Effector memory CD4-positive, alpha-beta T cell (primary cell): ENCODE measurements at regions not wholly inside any gene's neighbourhood (a gene's known extent, or its start where the extent isn't known, plus 50 kb on each side); places are given as distances from the start of the nearest gene placed in this dataset.
"Not testable (repeated sequence)": the region's sequence is repeated elsewhere in the genome, so short reads cannot be mapped to it uniquely, and the experiment has no call there.

Source experiments
- DNase-seq, 3 donors: peaks; one replicate each; pipeline ENCODE4 v3.0.0-alpha.2; 2020
- H3K27ac ChIP-seq: 2 replicates; pipeline ENCODE4 v1.7.0; 2013; ENCODE audit warnings: mild to moderate bottlenecking, low read length, moderate library complexity; ENCODE audit not compliant: insufficient read depth, poor library complexity, severe bottlenecking
- H3K27me3 ChIP-seq: replicated peaks from 2 replicates; pipeline ENCODE4 v1.7.0; 2013; ENCODE audit warnings: mild to moderate bottlenecking, low read length; ENCODE audit not compliant: insufficient read depth, control insufficient read depth, poor library complexity, severe bottlenecking
- H3K36me3 ChIP-seq: 2 replicates; pipeline ENCODE4 v1.7.0; 2013; ENCODE audit warnings: mild to moderate bottlenecking, low read length, moderate library complexity; ENCODE audit not compliant: control insufficient read depth, insufficient read depth
- H3K4me1 ChIP-seq: 2 replicates; pipeline ENCODE4 v1.7.0; 2013; ENCODE audit warnings: low read length, mild to moderate bottlenecking; ENCODE audit not compliant: control insufficient read depth, insufficient read depth, poor library complexity, severe bottlenecking
- H3K4me3 ChIP-seq: 2 replicates; pipeline ENCODE4 v1.7.0; 2013; ENCODE audit warnings: low read length, low read depth, mild to moderate bottlenecking; ENCODE audit not compliant: insufficient read depth, poor library complexity, severe bottlenecking
- H3K9me3 ChIP-seq: 2 replicates; pipeline ENCODE4 v1.7.0; 2013; ENCODE audit warnings: mild to moderate bottlenecking, low read length, moderate library complexity; ENCODE audit not compliant: control insufficient read depth

GRCh38 chr14:71448431-71449315 lies 483.6 kb upstream of the RGS6 start:
- Histone ChIP-seq H3K4me3 (no peak overlapping the region), H3K27ac (no peak overlapping the region)
- no peak for DNase-seq

GRCh38 chr14:71449316-71450055 lies 482.7 kb upstream of the RGS6 start:
- H3K4me1 ChIP-seq, result no peaks in the 10 kb centered on the region
- no peaks in the 10 kb centered on the region for H3K27me3 ChIP-seq
- H3K4me3 ChIP-seq, result no peak overlapping the region
- no peaks in the 10 kb centered on the region for H3K36me3 ChIP-seq
- no peak overlapping the region for H3K27ac ChIP-seq
- DNase-seq, result no peak
- H3K9me3 ChIP-seq, result no peaks in the 10 kb centered on the region

More at GRCh38 chr14:71448431-71449315, 483.6 kb upstream of the RGS6 start:
- Histone ChIP-seq H3K4me1 (no peaks in the 10 kb centered on the region), H3K9me3 (no peaks in the 10 kb centered on the region), H3K27me3 (no peaks in the 10 kb centered on the region), H3K36me3 (no peaks in the 10 kb centered on the region)

GRCh38 chr14:71451501-71451900 lies 480.7 kb upstream of the RGS6 start:
- no peaks in the 10 kb centered on the region for H3K27me3 ChIP-seq
- no peak for DNase-seq
- no peak overlapping the region for H3K4me3 ChIP-seq
- no peaks in the 10 kb centered on the region for H3K36me3 ChIP-seq
- no peaks in the 10 kb centered on the region for H3K4me1 ChIP-seq
- no peaks in the 10 kb centered on the region for H3K9me3 ChIP-seq
- no peak overlapping the region for H3K27ac ChIP-seq

GRCh38 chr14:71452539-71452938 lies 479.7 kb upstream of the RGS6 start:
- Histone ChIP-seq H3K36me3 (no peaks in the 10 kb centered on the region), H3K4me1 (no peaks in the 10 kb centered on the region), H3K27ac (no peak overlapping the region), H3K4me3 (no peak overlapping the region), H3K27me3 (no peaks in the 10 kb centered on the region), H3K9me3 (no peaks in the 10 kb centered on the region)
- no peak for DNase-seq

- DNase-seq, result no peak
- Histone ChIP-seq H3K9me3 (no peaks in the 10 kb centered on the region), H3K4me3 (no peak overlapping the region), H3K27ac (no peak overlapping the region), H3K27me3 (no peaks in the 10 kb centered on the region), H3K36me3 (no peaks in the 10 kb centered on the region), H3K4me1 (no peaks in the 10 kb centered on the region)
Measured at GRCh38 chr14:71452987-71453386, 479.2 kb upstream of the RGS6 start.

GRCh38 chr14:71454010-71454409 lies 478.2 kb upstream of the RGS6 start:
- Histone ChIP-seq H3K4me3 (no peak overlapping the region), H3K27ac (no peak overlapping the region), H3K36me3 (no peaks in the 10 kb centered on the region), H3K27me3 (no peaks in the 10 kb centered on the region), H3K4me1 (no peaks in the 10 kb centered on the region), H3K9me3 (no peaks in the 10 kb centered on the region)
- DNase-seq, result no peak

- DNase-seq, result no peak
- Histone ChIP-seq H3K4me1 (no peaks in the 10 kb centered on the region), H3K9me3 (no peaks in the 10 kb centered on the region), H3K4me3 (no peak overlapping the region), H3K27me3 (no peaks in the 10 kb centered on the region), H3K36me3 (no peaks in the 10 kb centered on the region), H3K27ac (no peak overlapping the region)
Measured at GRCh38 chr14:71454513-71455332, 477.5 kb upstream of the RGS6 start.

- no peaks in the 10 kb centered on the region for H3K9me3 ChIP-seq
- no peak for DNase-seq
- no peaks in the 10 kb centered on the region for H3K27me3 ChIP-seq
- no peaks in the 10 kb centered on the region for H3K36me3 ChIP-seq
- no peak overlapping the region for H3K4me3 ChIP-seq
- no peak overlapping the region for H3K27ac ChIP-seq
- H3K4me1 ChIP-seq, result no peaks in the 10 kb centered on the region
Measured at GRCh38 chr14:71460091-71460490, 472.1 kb upstream of the RGS6 start.

- not testable (repeated sequence) for H3K27me3 ChIP-seq, H3K27ac ChIP-seq, H3K4me1 ChIP-seq
Measured at GRCh38 chr14:71461617-71462016, 470.6 kb upstream of the RGS6 start.

More at GRCh38 chr14:71461617-71462016, 470.6 kb upstream of the RGS6 start:
- not testable (repeated sequence) for DNase-seq, H3K9me3 ChIP-seq, H3K36me3 ChIP-seq, H3K4me3 ChIP-seq
